ENCODE measurements at regions not wholly inside any gene's neighbourhood (a gene's known extent, or its start where the extent isn't known, plus 50 kb on each side); places are given as distances from the start of the nearest gene placed in this dataset.
"Not testable (repeated sequence)": the region's sequence is repeated elsewhere in the genome, so short reads cannot be mapped to it uniquely, and the experiment has no call there.

DNA sequence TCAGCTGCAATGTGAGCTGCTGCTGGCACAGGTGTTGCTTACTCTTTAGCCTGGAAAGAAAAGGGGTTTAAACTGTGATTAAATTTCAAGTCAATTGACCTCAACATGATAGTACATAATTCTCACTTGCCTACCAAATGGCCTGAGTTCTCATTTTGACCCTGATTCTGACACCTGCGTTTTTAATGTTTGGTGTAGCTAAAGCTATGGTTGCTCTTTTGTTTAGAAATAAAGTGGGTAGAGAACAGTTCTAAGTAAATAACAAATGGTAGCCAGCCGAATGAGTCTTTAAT, 100.8 kb upstream of the SOX2 start:
- Histone ChIP-seq H3K9me3 (no peaks in the 10 kb centered on the region), H3K27me3 (no peaks in the 10 kb centered on the region), H3K36me3 (no peaks in the 10 kb centered on the region), H3K4me1 (peaks cover 0 to 8% (median 5%) of the 10 kb centered on the region in 4 donors), H3K27ac (peak overlapping the region in 3 of 4 donors; percentile 38 to 71 (median 69)), H3K4me3 (peak overlapping the region in 2 of 4 donors; percentile 6 to 14)
- TF ChIP-seq, protein P1, sequence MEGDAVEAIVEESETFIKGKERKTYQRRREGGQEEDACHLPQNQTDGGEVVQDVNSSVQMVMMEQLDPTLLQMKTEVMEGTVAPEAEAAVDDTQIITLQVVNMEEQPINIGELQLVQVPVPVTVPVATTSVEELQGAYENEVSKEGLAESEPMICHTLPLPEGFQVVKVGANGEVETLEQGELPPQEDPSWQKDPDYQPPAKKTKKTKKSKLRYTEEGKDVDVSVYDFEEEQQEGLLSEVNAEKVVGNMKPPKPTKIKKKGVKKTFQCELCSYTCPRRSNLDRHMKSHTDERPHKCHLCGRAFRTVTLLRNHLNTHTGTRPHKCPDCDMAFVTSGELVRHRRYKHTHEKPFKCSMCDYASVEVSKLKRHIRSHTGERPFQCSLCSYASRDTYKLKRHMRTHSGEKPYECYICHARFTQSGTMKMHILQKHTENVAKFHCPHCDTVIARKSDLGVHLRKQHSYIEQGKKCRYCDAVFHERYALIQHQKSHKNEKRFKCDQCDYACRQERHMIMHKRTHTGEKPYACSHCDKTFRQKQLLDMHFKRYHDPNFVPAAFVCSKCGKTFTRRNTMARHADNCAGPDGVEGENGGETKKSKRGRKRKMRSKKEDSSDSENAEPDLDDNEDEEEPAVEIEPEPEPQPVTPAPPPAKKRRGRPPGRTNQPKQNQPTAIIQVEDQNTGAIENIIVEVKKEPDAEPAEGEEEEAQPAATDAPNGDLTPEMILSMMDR (IDR thresholded peaks at IDR 0.05), result no peak
- TF ChIP-seq EP300 (IDR thresholded peaks at IDR 0.05) (no peak), POLR2A (IDR thresholded peaks at IDR 0.05) (no peak)
- no peak for DNase-seq (ENCODE audit: low spot score in 2 of 2)
- WGBS, 2 donors, result 62 to 67% methylated on average over 2 of the region's 2 CpGs

GRCh38 chr3:181610083-181610972, 101.4 kb upstream of the SOX2 start:
- H3K4me3 ChIP-seq, result peak overlapping the region in 2 of 4 donors; percentile 6 to 14

GRCh38 chr3:181609030-181609767, 102.5 kb upstream of the SOX2 start:
- no peaks in the 10 kb centered on the region for H3K36me3 ChIP-seq
- TF ChIP-seq POLR2A (IDR thresholded peaks at IDR 0.05) (no peak), EP300 (IDR thresholded peaks at IDR 0.05) (no peak)
- TF ChIP-seq, protein P1 (IDR thresholded peaks at IDR 0.05), result no peak
- no peak for DNase-seq (ENCODE audit: low spot score in 2 of 2)
- H3K9me3 ChIP-seq, result no peaks in the 10 kb centered on the region
- peak overlapping the region in 2 of 4 donors; percentile 39 to 71 for H3K27ac ChIP-seq
- no peaks in the 10 kb centered on the region for H3K27me3 ChIP-seq
- 56 to 66% methylated on average over 1 of the region's 1 CpG for WGBS, 2 donors
- H3K4me3 ChIP-seq, result no peak overlapping the region
- peaks cover 0 to 8% (median 5%) of the 10 kb centered on the region in 4 donors for H3K4me1 ChIP-seq

More at GRCh38 chr3:181610083-181610972, 101.4 kb upstream of the SOX2 start:
- Histone ChIP-seq H3K27me3 (no peaks in the 10 kb centered on the region), H3K36me3 (no peaks in the 10 kb centered on the region), H3K27ac (peak overlapping the region in 2 of 4 donors; percentile 69 to 71), H3K4me1 (peaks cover 0 to 8% (median 5%) of the 10 kb centered on the region in 4 donors), H3K9me3 (no peaks in the 10 kb centered on the region)
- WGBS, 2 donors, result 38 to 43% methylated on average over 4 of the region's 4 CpGs
- no peak for DNase-seq (ENCODE audit: low spot score in 2 of 2)
- TF ChIP-seq POLR2A (IDR thresholded peaks at IDR 0.05) (no peak), EP300 (IDR thresholded peaks at IDR 0.05) (no peak)
- TF ChIP-seq, protein P1 (IDR thresholded peaks at IDR 0.05), result no peak

DNA sequence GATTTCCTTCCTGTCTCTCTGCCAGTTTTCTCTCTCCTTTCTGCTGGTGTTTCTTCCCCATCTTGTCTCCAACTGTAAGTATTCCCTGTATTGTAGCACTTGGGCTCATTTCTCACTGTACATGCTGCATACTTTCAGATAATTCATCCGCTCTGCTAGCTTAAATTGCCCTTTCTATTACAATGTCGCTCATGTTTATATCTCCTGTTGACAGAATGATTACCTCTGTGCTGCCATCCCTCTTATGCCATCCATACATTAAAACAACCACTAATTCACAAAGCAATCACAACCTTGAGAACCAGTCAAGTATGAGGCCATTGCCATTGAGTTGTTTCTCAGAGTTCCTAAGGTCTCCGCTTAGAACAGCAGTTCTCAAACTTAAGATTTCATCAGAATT, 107.5 kb upstream of the SOX2 start:
- TF ChIP-seq POLR2A (IDR thresholded peaks at IDR 0.05), result no peak
- TF ChIP-seq, protein P1 (IDR thresholded peaks at IDR 0.05), result no peak
- no peak for TF ChIP-seq EP300 (IDR thresholded peaks at IDR 0.05)
- WGBS, 2 donors, result 95 to 98% methylated on average over 3 of the region's 3 CpGs
- Histone ChIP-seq H3K4me1 (peaks cover 0 to 5% (median under 1%) of the 10 kb centered on the region in 4 donors), H3K9me3 (no peaks in the 10 kb centered on the region), H3K4me3 (no peak overlapping the region), H3K27ac (no peak overlapping the region), H3K36me3 (no peaks in the 10 kb centered on the region), H3K27me3 (no peaks in the 10 kb centered on the region)
- DNase-seq (ENCODE audit: low spot score in 2 of 2), result no peak

DNA sequence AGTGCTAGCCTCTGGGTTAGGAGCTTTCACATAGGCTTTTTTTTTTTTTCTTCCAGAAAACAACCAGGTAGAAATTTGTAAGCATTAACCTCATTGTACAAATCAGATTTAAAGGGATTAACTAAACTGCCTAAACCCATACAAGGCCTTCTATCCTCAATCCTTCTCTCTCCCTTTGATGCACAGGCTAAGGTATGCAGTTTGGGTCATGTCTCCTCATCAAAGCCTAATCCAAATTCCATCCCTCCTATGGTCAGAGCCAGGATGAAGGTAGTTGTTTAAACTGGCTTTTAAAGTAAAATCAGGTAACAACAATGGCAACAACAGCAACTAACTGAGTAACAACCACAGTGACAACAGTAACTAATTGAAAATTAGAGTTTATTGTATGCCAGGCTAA, 115.6 kb upstream of the SOX2 start:
- TF ChIP-seq POLR2A (IDR thresholded peaks at IDR 0.05) (no peak), EP300 (IDR thresholded peaks at IDR 0.05) (no peak)
- TF ChIP-seq, protein P1 (IDR thresholded peaks at IDR 0.05), result no peak
- H3K36me3 ChIP-seq, result no peaks in the 10 kb centered on the region
- H3K4me1 ChIP-seq, result no peaks in the 10 kb centered on the region
- no peak for DNase-seq (ENCODE audit: low spot score in 2 of 2)
- no peaks in the 10 kb centered on the region for H3K9me3 ChIP-seq
- no peak overlapping the region for H3K4me3 ChIP-seq
- H3K27me3 ChIP-seq, result no peaks in the 10 kb centered on the region
- no peak overlapping the region for H3K27ac ChIP-seq

DNA sequence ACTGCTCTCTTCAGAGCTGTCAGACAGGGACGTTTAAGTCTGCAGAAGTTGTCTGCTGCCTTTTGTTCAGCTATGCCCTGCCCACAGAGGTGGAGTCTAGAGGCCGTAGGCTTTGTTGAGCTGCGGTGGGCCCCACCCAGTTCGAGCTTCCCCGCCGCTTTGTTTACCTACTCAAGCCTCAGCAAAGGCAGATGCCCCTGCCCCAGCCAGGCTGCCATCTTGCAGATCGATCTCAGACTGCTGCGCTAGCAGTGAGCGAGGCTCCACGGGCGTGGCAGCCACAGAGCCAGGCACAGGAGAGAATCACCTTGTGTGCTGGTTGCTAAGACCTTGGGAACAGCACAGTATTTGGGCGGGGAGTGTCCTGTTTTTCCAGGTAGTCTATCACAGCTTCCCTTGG, 120.8 kb upstream of the SOX2 start:
- not testable (repeated sequence) for H3K4me1 ChIP-seq; DNase-seq (ENCODE audit: low spot score in 2 of 2); H3K27me3 ChIP-seq; H3K27ac ChIP-seq; H3K36me3 ChIP-seq; H3K4me3 ChIP-seq
- 85 to 89% methylated on average over 11 to 12 of the region's 12 CpGs for WGBS, 2 donors
- H3K9me3 ChIP-seq, result peaks cover 0 to 11% (median 3%) of the 10 kb centered on the region in 4 donors

All from tibial nerve (tissue), 4 donors.